Activated B cell treated with CpG ODN at 0.5 μM for 24 hours (primary cell): ENCODE measurements at regions not wholly inside any gene's neighbourhood (a gene's known extent, or its start where the extent isn't known, plus 50 kb on each side); places are given as distances from the start of the nearest gene placed in this dataset.

Source experiments
- ATAC-seq: fragments of 200-7000 bp; cut with Tn5 transposase; one replicate; pipeline ENCODE4 v1.10.0; 2021; ENCODE audit warnings: low read depth, mild to moderate bottlenecking, moderate library complexity
- CTCF ChIA-PET: fragments of 350-600 bp; sonication (Branson Sonifier 250); formaldehyde crosslinking; loops from one replicate; lab custom pipeline; 2021; ENCODE audit warnings: antibody characterized with exemption; lab: Charles Lee
- POLR2A ChIA-PET: fragments of 350-600 bp; sonication (Branson Sonifier 250); formaldehyde crosslinking; loops from one replicate; lab custom pipeline; 2021; ENCODE audit warnings: antibody characterized with exemption; lab: Charles Lee
- DNase-seq: peaks from one replicate; pipeline ENCODE4 v3.0.0; 2022
- H3K27ac Mint-ChIP-seq: one replicate; pipeline ENCODE4 v1.8.0; 2020; ENCODE audit warnings: mixed read lengths
- H3K27me3 Mint-ChIP-seq: one replicate; pipeline ENCODE4 v1.8.0; 2021; ENCODE audit warnings: mixed read lengths
- H3K36me3 Mint-ChIP-seq: one replicate; pipeline ENCODE4 v1.8.0; 2021; ENCODE audit warnings: low read depth, mixed read lengths
- H3K4me1 Mint-ChIP-seq: one replicate; pipeline ENCODE4 v1.8.0; 2021; ENCODE audit warnings: mixed read lengths
- H3K4me3 Mint-ChIP-seq: one replicate; pipeline ENCODE4 v1.8.0; 2020; ENCODE audit warnings: mild to moderate bottlenecking, mixed read lengths
- H3K9me3 Mint-ChIP-seq: one replicate; pipeline ENCODE4 v1.8.0; 2020; ENCODE audit warnings: mixed read lengths
- CTCF ChIP-seq: fragments of 200-600 bp; IDR thresholded peaks from one replicate; pipeline ENCODE4 v1.8.0; 2022; ENCODE audit warnings: antibody characterized with exemption, mild to moderate bottlenecking
- intact Hi-C: fragments of 100-400 bp; cut with micrococcal nuclease; formaldehyde crosslinking; loops from one replicate; pipeline ENCODE4 v1.15.1; 2024

- Mint-ChIP-seq H3K36me3 (peaks cover 5% of the 10 kb centered on the region), H3K9me3 (peaks cover 37% of the 10 kb centered on the region), H3K27ac (no peak overlapping the region), H3K4me3 (no peak overlapping the region), H3K27me3 (no peaks in the 10 kb centered on the region), H3K4me1 (no peaks in the 10 kb centered on the region)
- CTCF ChIA-PET: no interaction called here
- intact Hi-C loops: no loop called here
- no peak for TF ChIP-seq CTCF
- no peak for ATAC-seq
- POLR2A ChIA-PET: no interaction called here
- DNase-seq: no peak
These were observed 68.8 kb upstream of the TACR1 start for GRCh38 chr2:75268112-75268511.

- ChIA-PET POLR2A (no interaction called here), CTCF (no interaction called here)
- no peak for TF ChIP-seq CTCF
- no peak overlapping the region for H3K4me3 Mint-ChIP-seq
- intact Hi-C loops: no loop called here
- no peak for DNase-seq
- H3K4me1 Mint-ChIP-seq: peaks cover 5% of the 10 kb centered on the region
- no peaks in the 10 kb centered on the region for H3K27me3 Mint-ChIP-seq
- H3K27ac Mint-ChIP-seq: no peak overlapping the region
- ATAC-seq: no peak
- H3K36me3 Mint-ChIP-seq: peaks cover 23% of the 10 kb centered on the region
- peaks cover 57% of the 10 kb centered on the region for H3K9me3 Mint-ChIP-seq
These were observed 62.6 kb upstream of the TACR1 start for GRCh38 chr2:75261923-75262322.

GRCh38 chr2:75260946-75261345, 61.6 kb upstream of the TACR1 start:
- ChIA-PET POLR2A (no interaction called here), CTCF (no interaction called here)
- Mint-ChIP-seq H3K4me3 (no peak overlapping the region), H3K36me3 (peaks cover 25% of the 10 kb centered on the region), H3K27me3 (no peaks in the 10 kb centered on the region), H3K27ac (no peak overlapping the region), H3K9me3 (peaks cover 55% of the 10 kb centered on the region), H3K4me1 (peaks cover 11% of the 10 kb centered on the region)
- ATAC-seq (no peak), DNase-seq (no peak)
- intact Hi-C loops: no loop called here
- TF ChIP-seq CTCF: no peak

GRCh38 chr2:75258620-75259019, 59.3 kb upstream of the TACR1 start:
- Mint-ChIP-seq H3K9me3 (peaks cover 37% of the 10 kb centered on the region), H3K27me3 (no peaks in the 10 kb centered on the region), H3K36me3 (peaks cover 22% of the 10 kb centered on the region), H3K4me1 (peaks cover 11% of the 10 kb centered on the region), H3K4me3 (no peak overlapping the region), H3K27ac (no peak overlapping the region)
- TF ChIP-seq CTCF: no peak
- CTCF ChIA-PET: no interaction called here
- ATAC-seq (no peak), DNase-seq (no peak)
- POLR2A ChIA-PET: no interaction called here
- intact Hi-C loops: no loop called here

GRCh38 chr2:75256485-75256884, 57.2 kb upstream of the TACR1 start:
- peaks cover 28% of the 10 kb centered on the region for H3K9me3 Mint-ChIP-seq
- no peak overlapping the region for H3K27ac Mint-ChIP-seq
- no peak for TF ChIP-seq CTCF
- H3K36me3 Mint-ChIP-seq: peaks cover 14% of the 10 kb centered on the region
- H3K27me3 Mint-ChIP-seq: no peaks in the 10 kb centered on the region
- no peak overlapping the region for H3K4me3 Mint-ChIP-seq
- DNase-seq: no peak
- POLR2A ChIA-PET: no interaction called here
- intact Hi-C loops: no loop called here
- ATAC-seq: no peak
- CTCF ChIA-PET: no interaction called here
- peaks cover 11% of the 10 kb centered on the region for H3K4me1 Mint-ChIP-seq
